HCT116 (cell line): ENCODE measurements at regions not wholly inside any gene's neighbourhood (a gene's known extent, or its start where the extent isn't known, plus 50 kb on each side); places are given as distances from the start of the nearest gene placed in this dataset.

Source experiments
- ATAC-seq: fragments of 200-7000 bp; cut with Tn5 transposase; 2 replicates; pipeline ENCODE4 v1.9.1; 2020; ENCODE audit warnings: mild to moderate bottlenecking, moderate library complexity
- BruUV-seq: library from RNA; stranded (reverse); fragments of 400-500 nt; replicated peaks from 2 replicates; lab custom pipeline; 2021; lab: Mats Ljungman, UMichigan
- CTCF ChIA-PET: fragments of 300-600 bp; sonication (Branson Sonifier 250); formaldehyde crosslinking; loops from one replicate; lab custom pipeline; 2021; ENCODE audit warnings: antibody characterized with exemption; lab: Charles Lee
- POLR2A ChIA-PET: fragments of 300-600, 350-600 bp; sonication (Branson Sonifier 250); formaldehyde crosslinking; loops from one replicate; lab custom pipeline; 2021; ENCODE audit warnings: antibody characterized with exemption; lab: Charles Lee
- RAD21 ChIA-PET, 2 experiments: fragments of 300-600 bp; sonication (Branson Sonifier 250); formaldehyde crosslinking; loops; one replicate each; lab custom pipeline; 2023; ENCODE audit warnings: low total read pairs in 2 of 2; ENCODE audit not compliant: uncharacterized antibody in 2 of 2, unreplicated experiment in 2 of 2, low non-redundant PET in 1 of 2; lab: Charles Lee
- DNase-seq: peaks from one replicate; pipeline ENCODE4 v3.0.0-alpha.2; 2010; ENCODE audit warnings: low read depth, low spot score
- H2AFZ ChIP-seq: fragments of 200-600 bp; shearing (Covaris generic), sonication (generic); 2 replicates; pipeline ENCODE4 v1.6.1; 2017; ENCODE audit warnings: low read depth, mixed run types, mixed read lengths, antibody characterized with exemption, low read length; ENCODE audit not compliant: poor library complexity, severe bottlenecking
- H3K27ac ChIP-seq: 2 replicates; pipeline ENCODE4 v1.5.1; 2012; ENCODE audit warnings: low read depth, low read length
- H3K27me3 ChIP-seq: fragments of 200-600 bp; sonication (generic); 2 replicates; pipeline ENCODE4 v1.6.1; 2016; ENCODE audit warnings: mixed run types, low read length, mixed read lengths; ENCODE audit not compliant: insufficient read depth
- H3K36me3 ChIP-seq, 2 experiments: fragments of 200-500 bp in 1 of 2; fragments of 200-600 bp in 1 of 2; sonication (Bioruptor generic) in 1 of 2; sonication (generic) in 1 of 2; 2 replicates each; pipeline versions ENCODE4 v1.5.1 to v1.6.1; 2014 to 2016; ENCODE audit warnings: low read length in 2 of 2, inconsistent platforms in 1 of 2, mixed read lengths in 1 of 2, mixed run types in 1 of 2; ENCODE audit not compliant: insufficient read depth in 2 of 2, control insufficient read depth in 1 of 2
- H3K4me1 ChIP-seq, 2 experiments: fragments of 200-600 bp in 1 of 2; sonication (generic) in 1 of 2; 2 replicates each; pipeline versions ENCODE4 v1.5.1 to v1.6.1; 2012 to 2017; ENCODE audit warnings: low read length in 2 of 2, inconsistent platforms in 1 of 2, mild to moderate bottlenecking in 1 of 2, mixed read lengths in 1 of 2, mixed run types in 1 of 2, moderate library complexity in 1 of 2; ENCODE audit not compliant: insufficient read depth in 2 of 2, control insufficient read depth in 1 of 2
- H3K4me2 ChIP-seq: fragments of 200-600 bp; sonication (generic); 2 replicates; pipeline ENCODE4 v1.6.1; 2017; ENCODE audit warnings: mixed run types, low read length, mixed read lengths
- H3K4me3 ChIP-seq, 2 experiments: fragments of 200-600 bp in 1 of 2; sonication (generic) in 1 of 2; replicated peaks in 1 of 2; 2 replicates each; pipeline ENCODE4 v1.5.1; 2011 to 2016; ENCODE audit warnings: low read length in 2 of 2, control low read depth in 1 of 2, low read depth in 1 of 2, mild to moderate bottlenecking in 1 of 2, mixed read lengths in 1 of 2, mixed run types in 1 of 2
- H3K79me2 ChIP-seq: fragments of 200-600 bp; sonication (generic); 2 replicates; pipeline ENCODE4 v1.6.1; 2017; ENCODE audit warnings: mild to moderate bottlenecking, mixed run types, low read length, moderate library complexity, mixed read lengths; ENCODE audit not compliant: insufficient read depth
- H3K9ac ChIP-seq: fragments of 200-600 bp; sonication (generic); 2 replicates; pipeline ENCODE4 v1.6.1; 2016; ENCODE audit warnings: low read length, mixed read lengths
- H3K9me2 ChIP-seq: fragments of 200-600 bp; sonication (generic), shearing (Covaris generic); 2 replicates; pipeline ENCODE4 v1.6.1; 2017; ENCODE audit warnings: mixed run types, mild to moderate bottlenecking, moderate library complexity; ENCODE audit not compliant: insufficient read depth
- H3K9me3 ChIP-seq, 2 experiments: fragments of 200-500 bp in 1 of 2; fragments of 200-600 bp in 1 of 2; sonication (Bioruptor generic) in 1 of 2; sonication (generic) in 1 of 2; 2 replicates each; pipeline ENCODE4 v1.6.1; 2014 to 2017; ENCODE audit warnings: low read length in 2 of 2, mixed read lengths in 2 of 2, inconsistent platforms in 1 of 2, low read depth in 1 of 2, mild to moderate bottlenecking in 1 of 2, mixed run types in 1 of 2, moderate library complexity in 1 of 2; ENCODE audit not compliant: control insufficient read depth in 1 of 2, insufficient read depth in 1 of 2
- H4K20me1 ChIP-seq: fragments of 200-600 bp; sonication (generic), shearing (Covaris generic); 2 replicates; pipeline ENCODE4 v1.6.1; 2017; ENCODE audit warnings: mixed run types, mild to moderate bottlenecking, moderate library complexity; ENCODE audit not compliant: insufficient read depth
- ATF3 ChIP-seq: IDR thresholded peaks from 2 replicates; pipeline ENCODE4 v1.6.1; 2012
- CTCF ChIP-seq, 3 experiments: fragments of 200-600 bp in 1 of 3; sonication (generic) in 1 of 3; IDR thresholded peaks in 2 of 3; conservative IDR thresholded peaks in 1 of 3; 2 replicates each; pipeline ENCODE4 v1.5.1; 2012 to 2017; ENCODE audit warnings: low read depth in 2 of 3, low read length in 2 of 3, antibody characterized with exemption in 1 of 3, borderline replicate concordance in 1 of 3, control low read depth in 1 of 3, mild to moderate bottlenecking in 1 of 3, mixed read lengths in 1 of 3, mixed run types in 1 of 3, moderate library complexity in 1 of 3; ENCODE audit not compliant: insufficient read depth in 1 of 3
- EGR1 ChIP-seq: IDR thresholded peaks from 2 replicates; pipeline ENCODE4 v1.6.1; 2012; ENCODE audit warnings: low read depth
- ELF1 ChIP-seq: IDR thresholded peaks from 2 replicates; pipeline ENCODE4 v1.6.1; 2012; ENCODE audit warnings: low read depth, borderline replicate concordance
- EZH2 ChIP-seq: fragments of 200-600 bp; sonication (generic); IDR thresholded peaks from 2 replicates; pipeline ENCODE4 v1.6.1; 2017; ENCODE audit warnings: antibody characterized with exemption, mixed run types
- EZH2phosphoT487 ChIP-seq: fragments of 200-600 bp; IDR thresholded peaks from 2 replicates; pipeline ENCODE4 v1.6.1; 2018; ENCODE audit warnings: antibody characterized with exemption, borderline replicate concordance
- JUND ChIP-seq: IDR thresholded peaks from 2 replicates; pipeline ENCODE4 v1.6.1; 2012
- POLR2A ChIP-seq: IDR thresholded peaks from 2 replicates; pipeline ENCODE4 v1.7.0; 2011; ENCODE audit warnings: borderline replicate concordance; ENCODE audit not compliant: insufficient read depth, insufficient read length; ENCODE audit errors: extremely low read depth
- RAD21 ChIP-seq: IDR thresholded peaks from 2 replicates; pipeline ENCODE4 v1.6.1; 2012; ENCODE audit warnings: low read depth, mild to moderate bottlenecking
- SIN3A ChIP-seq: IDR thresholded peaks from 2 replicates; pipeline ENCODE4 v1.6.1; 2012; ENCODE audit warnings: low read depth
- SP1 ChIP-seq: IDR thresholded peaks from 2 replicates; pipeline ENCODE4 v1.6.1; 2012; ENCODE audit warnings: low read depth
- SRF ChIP-seq: IDR thresholded peaks from 2 replicates; pipeline ENCODE4 v1.6.1; 2012; ENCODE audit warnings: low read depth
- TCF7L2 ChIP-seq: IDR thresholded peaks from 2 replicates; pipeline ENCODE4 v1.7.0; 2011; ENCODE audit warnings: borderline replicate concordance, inconsistent platforms; ENCODE audit not compliant: insufficient read depth, insufficient read length; ENCODE audit errors: extremely low read depth
- YY1 ChIP-seq: IDR thresholded peaks from 2 replicates; pipeline ENCODE4 v1.6.1; 2011; ENCODE audit warnings: low read length, low read depth, moderate library complexity, mild to moderate bottlenecking; ENCODE audit not compliant: insufficient replicate concordance; ENCODE audit errors: extremely low read depth
- ZBTB33 ChIP-seq: IDR thresholded peaks from 2 replicates; pipeline ENCODE4 v1.6.1; 2011; ENCODE audit warnings: mild to moderate bottlenecking, low read length, moderate library complexity; ENCODE audit not compliant: insufficient replicate concordance; ENCODE audit errors: extremely low read depth
- ZFX ChIP-seq: fragments of 450-650 bp; IDR thresholded peaks from 2 replicates; pipeline ENCODE4 v1.6.1; 2017
- ZNF274 ChIP-seq: fragments of 200-500 bp; sonication (Bioruptor generic); IDR thresholded peaks from 2 replicates; pipeline ENCODE4 v1.6.1; 2014; ENCODE audit warnings: mild to moderate bottlenecking, low read depth, low read length, inconsistent platforms
- intact Hi-C: fragments of 100-400 bp; cut with micrococcal nuclease; formaldehyde crosslinking; loops from 2 replicates; pipeline ENCODE4 v1.10.0; 2022
- TF ChIP-seq, protein P1 (sequence below): IDR thresholded peaks from 2 replicates; pipeline ENCODE4 v1.6.1; 2012

DNA sequence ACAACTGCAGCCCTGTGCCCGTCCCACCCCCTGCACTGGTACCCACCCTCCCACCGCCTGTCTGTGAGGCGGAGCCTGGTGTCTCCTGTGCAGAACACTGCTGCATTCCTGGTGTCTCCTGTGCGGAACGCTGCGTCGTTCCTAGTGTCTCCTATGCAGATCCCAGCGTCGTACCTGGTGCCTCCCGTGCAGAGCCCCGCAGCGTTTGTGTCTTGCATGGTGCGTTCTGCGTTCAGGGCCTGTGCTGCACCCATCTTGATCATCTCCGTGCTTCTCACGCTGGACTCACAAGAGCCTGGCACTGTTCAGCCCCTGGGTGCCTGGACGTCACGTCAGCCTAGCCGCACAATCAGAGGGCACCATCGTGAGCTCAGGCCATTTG is 248.6 kb upstream of the SALL3 start:
- ATAC-seq, result no peak
- no peaks in the 10 kb centered on the region for H3K79me2 ChIP-seq
- H3K36me3 ChIP-seq, result no peaks in the 10 kb centered on the region
- no peak overlapping the region for H3K4me2 ChIP-seq
- intact Hi-C loops, result no loop called here
- TF ChIP-seq POLR2A, result no peak
- TF ChIP-seq ZNF274, result no peak
- TF ChIP-seq TCF7L2, result no peak
- no peak for TF ChIP-seq SRF
- no peak for TF ChIP-seq EGR1
- TF ChIP-seq, protein P1, sequence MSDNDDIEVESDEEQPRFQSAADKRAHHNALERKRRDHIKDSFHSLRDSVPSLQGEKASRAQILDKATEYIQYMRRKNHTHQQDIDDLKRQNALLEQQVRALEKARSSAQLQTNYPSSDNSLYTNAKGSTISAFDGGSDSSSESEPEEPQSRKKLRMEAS, result no peak
- no peak for TF ChIP-seq JUND
- no peak for TF ChIP-seq SIN3A
- TF ChIP-seq ZFX, result no peak
- TF ChIP-seq ELF1, result no peak
- TF ChIP-seq SP1, result no peak
- TF ChIP-seq YY1, result no peak
- no peak for TF ChIP-seq CTCF (IDR thresholded peaks at IDR 0.05 in 2 of 3, conservative IDR thresholded peaks at IDR 0.05 in 1 of 3; ENCODE audit: borderline replicate concordance in 1 of 3, insufficient read depth in 1 of 3, low read depth in 2 of 3, low read length in 2 of 3)
- no peak for TF ChIP-seq ATF3
- TF ChIP-seq EZH2phosphoT487, result no peak
- no peak for TF ChIP-seq ZBTB33
- TF ChIP-seq RAD21, result no peak
- TF ChIP-seq EZH2, result no peak
- H3K27ac ChIP-seq, result no peak overlapping the region
- no peak overlapping the region for H3K9ac ChIP-seq
- 0 out of 2 replicates have a peak, but pooled peaks cover 3% of the 10 kb centered on the region for H3K27me3 ChIP-seq
- DNase-seq, result no peak
- H3K9me2 ChIP-seq, result no peaks in the 10 kb centered on the region
- H2AFZ ChIP-seq, result no peak overlapping the region
- H4K20me1 ChIP-seq, result no peaks in the 10 kb centered on the region
- H3K4me3 ChIP-seq, result no peak overlapping the region
- BruUV-seq, result no TSS peak
- RAD21 ChIA-PET, result no interaction called here
- no peaks in the 10 kb centered on the region for H3K4me1 ChIP-seq
- CTCF ChIA-PET, result no interaction called here
- POLR2A ChIA-PET, result no interaction called here
- H3K9me3 ChIP-seq, result no peaks in the 10 kb centered on the region
